A549 (cell line): ENCODE measurements at regions not wholly inside any gene's neighbourhood (a gene's known extent, or its start where the extent isn't known, plus 50 kb on each side); places are given as distances from the start of the nearest gene placed in this dataset.

Source experiments
- ATAC-seq, 2 experiments: fragments of 200-7000 bp in 1 of 2; fragments of >200 bp in 1 of 2; cut with Nextera tagmentation in 1 of 2; cut with Tn5 transposase in 1 of 2; 3 replicates each; pipeline versions ENCODE4 v1.8.0 to v1.9.1; 2018 to 2020; ENCODE audit warnings: mild to moderate bottlenecking in 1 of 2, moderate library complexity in 1 of 2
- CTCF ChIA-PET: fragments of 300-600 bp; sonication (Branson Sonifier 250); formaldehyde crosslinking; extraction: SDS; loops from one replicate; lab custom pipeline; 2021; ENCODE audit warnings: antibody characterized with exemption, inconsistent platforms; lab: Yijun Ruan, JAX
- POLR2A ChIA-PET: fragments of 350-600 bp; formaldehyde crosslinking; extraction: SDS; loops from one replicate; lab custom pipeline; 2021; ENCODE audit warnings: antibody characterized with exemption, inconsistent platforms; lab: Yijun Ruan, JAX
- DNase-seq, 2 experiments: peaks; one replicate each; pipeline versions ENCODE4 v3.0.0 to v3.0.0-alpha.2; 2011 to 2016; ENCODE audit warnings: low read depth in 1 of 2, low spot score in 1 of 2
- FAIRE-seq: peaks from 2 replicates; lab custom pipeline; 2011; peaks lifted over from hg19 to GRCh38; lab: Jason Lieb, UNC
- H3K27ac ChIP-seq, 2 experiments: fragments of >200 bp; sonication (Bioruptor Twin); formaldehyde crosslinking; 3 replicates each; pipeline ENCODE4 v1.5.1; 2016 to 2017
- H3K4me1 ChIP-seq: fragments of >200 bp; sonication (Bioruptor Twin); formaldehyde crosslinking; 3 replicates; pipeline ENCODE4 v1.6.1; 2016
- H3K4me2 ChIP-seq: fragments of >200 bp; sonication (Bioruptor Twin); formaldehyde crosslinking; 3 replicates; pipeline ENCODE4 v1.6.1; 2016
- H3K4me3 ChIP-seq: fragments of >200 bp; sonication (Bioruptor Twin); formaldehyde crosslinking; 3 replicates; pipeline ENCODE4 v1.5.1; 2016
- H3K9me3 ChIP-seq: fragments of >200 bp; sonication (Bioruptor Twin); formaldehyde crosslinking; 3 replicates; pipeline ENCODE4 v1.6.1; 2016
- CBX8 ChIP-seq: fragments of 200-600 bp; sonication (generic); IDR thresholded peaks from 2 replicates; pipeline ENCODE4 v1.6.1; 2016
- CEBPB ChIP-seq, 2 experiments: fragments of >200 bp in 1 of 2; sonication (Bioruptor Twin) in 1 of 2; formaldehyde crosslinking in 1 of 2; IDR thresholded peaks; 2 replicates each; pipeline ENCODE4 v1.6.1; 2012 to 2016
- CHD2 ChIP-seq: fragments of 150-350 bp; IDR thresholded peaks from 2 replicates; pipeline ENCODE4 v1.6.1; 2014; ENCODE audit warnings: low read length; ENCODE audit not compliant: partially characterized antibody
- CHD4 ChIP-seq: fragments of 200-600 bp; sonication (generic); IDR thresholded peaks from 2 replicates; pipeline ENCODE4 v1.6.1; 2016; ENCODE audit warnings: antibody characterized with exemption, mild to moderate bottlenecking, borderline replicate concordance
- EHMT2 ChIP-seq: fragments of 200-600 bp; sonication (generic); IDR thresholded peaks from 2 replicates; pipeline ENCODE4 v1.6.1; 2016; ENCODE audit warnings: antibody characterized with exemption, low read depth, mild to moderate bottlenecking, moderate library complexity
- EP300 ChIP-seq, 2 experiments: fragments of >200 bp; sonication (Bioruptor Twin); formaldehyde crosslinking; IDR thresholded peaks; 2 replicates in 1 of 2; 3 replicates in 1 of 2; pipeline ENCODE4 v1.6.1; 2016 to 2017
- GATA3 ChIP-seq: IDR thresholded peaks from 2 replicates; pipeline ENCODE4 v1.6.1; 2012; ENCODE audit warnings: borderline replicate concordance
- HDAC2 ChIP-seq: fragments of 200-600 bp; sonication (generic); IDR thresholded peaks from 2 replicates; pipeline ENCODE4 v1.6.1; 2016
- HOXB5 ChIP-seq: fragments of 250-450 bp; sonication (Bioruptor Pico); IDR thresholded peaks from 2 replicates; pipeline ENCODE4 v1.5.0; 2020; ENCODE audit warnings: mild to moderate bottlenecking, moderate library complexity
- KDM1A ChIP-seq: fragments of 200-600 bp; sonication (generic); IDR thresholded peaks from 2 replicates; pipeline ENCODE4 v1.6.1; 2016; ENCODE audit warnings: low read depth, mild to moderate bottlenecking
- KDM5A ChIP-seq: fragments of 200-600 bp; sonication (generic); IDR thresholded peaks from 2 replicates; pipeline ENCODE4 v1.6.1; 2016; ENCODE audit warnings: antibody characterized with exemption, mild to moderate bottlenecking
- NPAS2 ChIP-seq: fragments of 250-450 bp; sonication (Bioruptor Pico); IDR thresholded peaks from 2 replicates; pipeline ENCODE4 v1.8.0; 2022; ENCODE audit warnings: mild to moderate bottlenecking, moderate library complexity, borderline replicate concordance
- POLR2A ChIP-seq: IDR thresholded peaks from 2 replicates; pipeline ENCODE4 v1.6.1; 2012; ENCODE audit warnings: mild to moderate bottlenecking, low read length
- SMC3 ChIP-seq: fragments of >200 bp; sonication (Bioruptor Twin); formaldehyde crosslinking; IDR thresholded peaks from 3 replicates; pipeline ENCODE4 v1.6.1; 2018; ENCODE audit warnings: inconsistent platforms
- SREBF2 ChIP-seq: fragments of 450-650 bp; IDR thresholded peaks from 2 replicates; pipeline ENCODE4 v1.6.1; 2014; ENCODE audit warnings: mild to moderate bottlenecking, moderate library complexity
- ZC3H11A ChIP-seq: fragments of 450-650 bp; IDR thresholded peaks from 2 replicates; pipeline ENCODE4 v1.6.1; 2014; ENCODE audit warnings: antibody characterized with exemption, mild to moderate bottlenecking
- ZNF302 ChIP-seq: fragments of 250-450 bp; sonication (Bioruptor Pico); IDR thresholded peaks from 2 replicates; pipeline ENCODE4 v1.9.0; 2021; ENCODE audit warnings: inconsistent platforms, mild to moderate bottlenecking, moderate library complexity
- WGBS: methylation state at CpG from one replicate; pipeline ENCODE4 v1.1.6; 2017; ENCODE audit errors: missing lambda C conversion rate; 5-methylcytosine and 5-hydroxymethylcytosine counted together
- TF ChIP-seq, protein P1 (sequence below): IDR thresholded peaks from 2 replicates; pipeline ENCODE4 v1.6.1; 2012
- TF ChIP-seq, protein P2 (sequence below): fragments of 450-650 bp; IDR thresholded peaks from 2 replicates; pipeline ENCODE4 v1.6.1; 2014; ENCODE audit warnings: antibody characterized with exemption
- TF ChIP-seq, protein P3 (sequence below): fragments of 150-350 bp; IDR thresholded peaks from 2 replicates; pipeline ENCODE4 v1.6.1; 2014; ENCODE audit warnings: low read depth, mild to moderate bottlenecking, low read length
- TF ChIP-seq, protein P4 (sequence below): fragments of >200 bp; sonication (Bioruptor Twin); formaldehyde crosslinking; IDR thresholded peaks from 3 replicates; pipeline ENCODE4 v1.5.1; 2016

DNA sequence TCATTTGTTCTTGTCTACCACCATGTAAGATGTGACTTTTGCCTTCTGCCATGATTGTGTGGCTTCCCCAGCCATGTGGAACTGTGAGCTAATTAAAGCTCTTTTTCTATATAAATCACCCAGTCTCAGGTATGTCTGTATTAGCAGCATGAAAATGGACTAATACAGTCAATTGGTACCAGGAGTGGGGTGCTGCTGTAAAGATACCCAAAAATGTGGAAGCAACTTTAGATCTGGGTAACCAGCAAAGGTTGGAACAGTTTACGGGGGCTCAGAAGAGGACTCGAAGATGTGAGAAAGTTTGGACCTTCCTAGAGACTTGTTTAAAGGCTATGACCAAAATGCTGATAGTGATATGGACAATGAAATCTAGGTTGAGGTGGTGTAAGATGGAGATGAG lies 488.9 kb downstream of the ISL1 start:
- Histone ChIP-seq H3K4me2 (no peak overlapping the region), H3K4me3 (no peak overlapping the region), H3K4me1 (no peaks in the 10 kb centered on the region), H3K9me3 (no peaks in the 10 kb centered on the region), H3K27ac (no peak overlapping the region)
- FAIRE-seq = no peak
- no peak for DNase-seq
- ATAC-seq = no peak
- ChIA-PET POLR2A (no interaction called here), CTCF (no interaction called here)
- TF ChIP-seq HOXB5 (CRISPR knock-in tag) (no peak), SMC3 (no peak), ZNF302 (CRISPR knock-in tag) (no peak)
- WGBS = 3% methylated on average over 2 of the region's 2 CpGs

DNA sequence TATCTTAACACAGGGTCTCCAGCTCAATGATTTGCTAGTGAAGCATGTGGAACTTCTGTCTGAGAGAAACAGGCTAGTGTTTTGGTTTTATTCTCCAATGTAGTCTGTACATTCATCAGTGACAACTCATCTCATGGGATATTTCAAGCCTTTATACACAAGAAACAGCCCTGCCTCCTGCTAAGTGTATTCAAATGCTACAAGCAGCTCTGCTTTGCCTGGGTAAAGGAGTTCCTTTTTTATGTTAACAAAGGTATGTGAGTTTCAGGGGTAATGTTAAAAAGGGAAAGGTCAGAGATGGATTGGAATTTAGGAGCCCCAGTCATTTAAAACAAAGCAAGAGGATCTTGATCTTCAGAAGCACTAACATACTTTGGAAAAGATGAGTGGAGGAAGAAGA lies 498.7 kb downstream of the ISL1 start:
- TF ChIP-seq, protein P1, sequence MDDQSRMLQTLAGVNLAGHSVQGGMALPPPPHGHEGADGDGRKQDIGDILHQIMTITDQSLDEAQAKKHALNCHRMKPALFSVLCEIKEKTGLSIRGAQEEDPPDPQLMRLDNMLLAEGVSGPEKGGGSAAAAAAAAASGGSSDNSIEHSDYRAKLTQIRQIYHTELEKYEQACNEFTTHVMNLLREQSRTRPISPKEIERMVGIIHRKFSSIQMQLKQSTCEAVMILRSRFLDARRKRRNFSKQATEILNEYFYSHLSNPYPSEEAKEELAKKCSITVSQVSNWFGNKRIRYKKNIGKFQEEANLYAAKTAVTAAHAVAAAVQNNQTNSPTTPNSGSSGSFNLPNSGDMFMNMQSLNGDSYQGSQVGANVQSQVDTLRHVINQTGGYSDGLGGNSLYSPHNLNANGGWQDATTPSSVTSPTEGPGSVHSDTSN = no peak
- TF ChIP-seq SREBF2 (no peak), CEBPB (IDR thresholded peaks at IDR 0.05) (no peak), HDAC2 (no peak), EP300 (IDR thresholded peaks at IDR 0.05) (no peak), CHD2 (no peak), CHD4 (no peak), NPAS2 (CRISPR knock-in tag) (no peak), HOXB5 (CRISPR knock-in tag) (no peak), KDM1A (no peak), POLR2A (no peak)
- ChIA-PET CTCF (no interaction called here), POLR2A (no interaction called here)
- Histone ChIP-seq H3K9me3 (no peaks in the 10 kb centered on the region), H3K4me3 (no peak overlapping the region), H3K4me1 (no peaks in the 10 kb centered on the region), H3K4me2 (no peak overlapping the region), H3K27ac (no peak overlapping the region)
- DNase-seq (no peak), FAIRE-seq (no peak), ATAC-seq (no peak)

DNA sequence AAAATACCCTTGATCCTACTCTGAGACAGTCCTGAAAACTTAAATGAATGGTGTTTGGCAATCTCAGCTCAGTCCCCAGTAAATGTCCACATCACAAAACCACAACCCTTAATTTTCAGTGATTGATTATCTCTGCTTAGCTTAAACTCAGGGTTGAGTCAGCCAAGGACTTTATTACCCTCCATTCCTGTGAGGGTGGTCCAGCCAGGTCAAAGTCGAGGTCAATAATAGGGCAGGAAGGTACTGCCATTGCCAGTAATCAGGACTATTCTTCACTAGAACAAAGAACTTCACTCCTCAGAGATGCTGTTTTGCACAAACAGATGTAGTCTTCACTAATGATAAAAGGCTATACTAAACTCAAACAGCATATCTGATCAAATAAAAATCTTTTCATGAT lies 499.4 kb downstream of the ISL1 start:
- Histone ChIP-seq H3K9me3 (no peaks in the 10 kb centered on the region), H3K27ac (no peak overlapping the region), H3K4me3 (no peak overlapping the region), H3K4me1 (no peaks in the 10 kb centered on the region), H3K4me2 (no peak overlapping the region)
- FAIRE-seq (no peak), DNase-seq (no peak), ATAC-seq (no peak)
- ChIA-PET POLR2A (no interaction called here), CTCF (no interaction called here)
- TF ChIP-seq EHMT2 (no peak), SREBF2 (no peak), ZC3H11A (no peak), KDM5A (no peak), SMC3 (no peak)
- TF ChIP-seq, protein P2, sequence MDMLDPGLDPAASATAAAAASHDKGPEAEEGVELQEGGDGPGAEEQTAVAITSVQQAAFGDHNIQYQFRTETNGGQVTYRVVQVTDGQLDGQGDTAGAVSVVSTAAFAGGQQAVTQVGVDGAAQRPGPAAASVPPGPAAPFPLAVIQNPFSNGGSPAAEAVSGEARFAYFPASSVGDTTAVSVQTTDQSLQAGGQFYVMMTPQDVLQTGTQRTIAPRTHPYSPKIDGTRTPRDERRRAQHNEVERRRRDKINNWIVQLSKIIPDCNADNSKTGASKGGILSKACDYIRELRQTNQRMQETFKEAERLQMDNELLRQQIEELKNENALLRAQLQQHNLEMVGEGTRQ = no peak
- WGBS = 0% methylated on average over 1 of the region's 1 CpG

DNA sequence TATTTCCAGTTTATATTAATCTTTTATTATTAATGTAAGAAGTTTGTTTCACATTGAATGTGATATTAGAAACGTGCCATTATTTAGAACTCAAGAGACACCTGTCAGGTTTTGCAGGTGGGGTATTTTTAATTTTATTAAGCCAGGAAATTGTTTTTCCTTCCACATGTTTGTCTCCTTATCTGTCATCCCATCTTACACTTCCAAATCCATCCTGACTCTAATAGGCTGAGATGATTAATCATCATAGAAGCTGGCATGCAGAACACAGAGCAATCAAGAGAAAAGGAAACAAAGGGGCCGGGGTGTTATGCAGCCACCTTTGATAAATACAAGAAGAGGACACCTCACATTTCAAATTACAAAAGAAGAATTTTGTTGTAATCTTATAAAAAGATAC lies 506.5 kb downstream of the ISL1 start:
- WGBS = 10% methylated on average over 2 of the region's 2 CpGs
- ATAC-seq (no peak), FAIRE-seq (no peak), DNase-seq (no peak)
- no peaks in the 10 kb centered on the region for H3K9me3 ChIP-seq
- ChIA-PET POLR2A (no interaction called here), CTCF (no interaction called here)
- H3K4me3 ChIP-seq = no peak overlapping the region
- no peaks in the 10 kb centered on the region for H3K4me1 ChIP-seq
- no peak overlapping the region for H3K4me2 ChIP-seq
- no peak for TF ChIP-seq GATA3
- TF ChIP-seq CBX8 = no peak
- TF ChIP-seq, protein P3, sequence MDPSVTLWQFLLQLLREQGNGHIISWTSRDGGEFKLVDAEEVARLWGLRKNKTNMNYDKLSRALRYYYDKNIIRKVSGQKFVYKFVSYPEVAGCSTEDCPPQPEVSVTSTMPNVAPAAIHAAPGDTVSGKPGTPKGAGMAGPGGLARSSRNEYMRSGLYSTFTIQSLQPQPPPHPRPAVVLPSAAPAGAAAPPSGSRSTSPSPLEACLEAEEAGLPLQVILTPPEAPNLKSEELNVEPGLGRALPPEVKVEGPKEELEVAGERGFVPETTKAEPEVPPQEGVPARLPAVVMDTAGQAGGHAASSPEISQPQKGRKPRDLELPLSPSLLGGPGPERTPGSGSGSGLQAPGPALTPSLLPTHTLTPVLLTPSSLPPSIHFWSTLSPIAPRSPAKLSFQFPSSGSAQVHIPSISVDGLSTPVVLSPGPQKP = no peak
- TF ChIP-seq, protein P4, sequence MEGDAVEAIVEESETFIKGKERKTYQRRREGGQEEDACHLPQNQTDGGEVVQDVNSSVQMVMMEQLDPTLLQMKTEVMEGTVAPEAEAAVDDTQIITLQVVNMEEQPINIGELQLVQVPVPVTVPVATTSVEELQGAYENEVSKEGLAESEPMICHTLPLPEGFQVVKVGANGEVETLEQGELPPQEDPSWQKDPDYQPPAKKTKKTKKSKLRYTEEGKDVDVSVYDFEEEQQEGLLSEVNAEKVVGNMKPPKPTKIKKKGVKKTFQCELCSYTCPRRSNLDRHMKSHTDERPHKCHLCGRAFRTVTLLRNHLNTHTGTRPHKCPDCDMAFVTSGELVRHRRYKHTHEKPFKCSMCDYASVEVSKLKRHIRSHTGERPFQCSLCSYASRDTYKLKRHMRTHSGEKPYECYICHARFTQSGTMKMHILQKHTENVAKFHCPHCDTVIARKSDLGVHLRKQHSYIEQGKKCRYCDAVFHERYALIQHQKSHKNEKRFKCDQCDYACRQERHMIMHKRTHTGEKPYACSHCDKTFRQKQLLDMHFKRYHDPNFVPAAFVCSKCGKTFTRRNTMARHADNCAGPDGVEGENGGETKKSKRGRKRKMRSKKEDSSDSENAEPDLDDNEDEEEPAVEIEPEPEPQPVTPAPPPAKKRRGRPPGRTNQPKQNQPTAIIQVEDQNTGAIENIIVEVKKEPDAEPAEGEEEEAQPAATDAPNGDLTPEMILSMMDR = no peak
- no peak overlapping the region for H3K27ac ChIP-seq
